ENCODE measurements at regions not wholly inside any gene's neighbourhood (a gene's known extent, or its start where the extent isn't known, plus 50 kb on each side); places are given as distances from the start of the nearest gene placed in this dataset.
"Not testable (repeated sequence)": the region's sequence is repeated elsewhere in the genome, so short reads cannot be mapped to it uniquely, and the experiment has no call there.

- no peak for DNase-seq (ENCODE audit: low spot score)
Observed at GRCh38 chr1:80640978-80641377, 1159.8 kb upstream of the ADGRL2 start.

DNA sequence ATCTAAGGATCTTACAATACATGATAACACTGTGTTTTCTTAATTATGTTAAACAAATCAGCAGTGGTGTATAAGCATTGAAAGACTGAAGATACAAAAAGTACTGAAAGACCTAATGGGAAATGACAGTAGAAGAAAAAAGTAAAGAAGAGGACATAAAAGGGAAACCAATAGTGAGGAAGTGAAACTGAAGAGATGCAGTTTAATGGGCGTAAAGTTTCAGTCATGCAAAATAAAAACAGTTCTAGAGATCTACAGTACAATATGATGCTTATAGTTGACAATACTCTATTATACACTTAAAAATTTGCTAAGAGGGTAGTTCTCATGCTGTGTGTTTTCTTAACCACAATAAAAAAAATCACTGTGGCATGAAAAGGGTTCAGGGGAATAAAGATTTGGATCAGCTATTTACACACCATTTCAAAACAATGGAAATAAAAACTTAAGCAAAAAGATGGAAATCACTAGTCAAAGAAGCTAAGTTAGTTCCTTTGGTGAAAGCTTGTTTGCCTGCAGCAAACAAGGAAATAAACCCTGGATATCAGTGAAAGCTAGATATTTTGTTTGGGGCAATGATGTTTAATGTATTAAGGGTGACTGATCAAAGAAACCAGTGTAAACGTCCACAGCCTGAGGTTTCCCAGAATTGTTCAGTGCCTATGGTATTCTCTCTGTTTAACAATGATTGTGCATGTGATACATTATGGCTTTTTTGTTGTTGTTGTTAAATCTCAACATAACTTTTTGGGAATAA lies 1160.8 kb upstream of the ADGRL2 start:
- no peak for DNase-seq (ENCODE audit: low spot score)

DNA sequence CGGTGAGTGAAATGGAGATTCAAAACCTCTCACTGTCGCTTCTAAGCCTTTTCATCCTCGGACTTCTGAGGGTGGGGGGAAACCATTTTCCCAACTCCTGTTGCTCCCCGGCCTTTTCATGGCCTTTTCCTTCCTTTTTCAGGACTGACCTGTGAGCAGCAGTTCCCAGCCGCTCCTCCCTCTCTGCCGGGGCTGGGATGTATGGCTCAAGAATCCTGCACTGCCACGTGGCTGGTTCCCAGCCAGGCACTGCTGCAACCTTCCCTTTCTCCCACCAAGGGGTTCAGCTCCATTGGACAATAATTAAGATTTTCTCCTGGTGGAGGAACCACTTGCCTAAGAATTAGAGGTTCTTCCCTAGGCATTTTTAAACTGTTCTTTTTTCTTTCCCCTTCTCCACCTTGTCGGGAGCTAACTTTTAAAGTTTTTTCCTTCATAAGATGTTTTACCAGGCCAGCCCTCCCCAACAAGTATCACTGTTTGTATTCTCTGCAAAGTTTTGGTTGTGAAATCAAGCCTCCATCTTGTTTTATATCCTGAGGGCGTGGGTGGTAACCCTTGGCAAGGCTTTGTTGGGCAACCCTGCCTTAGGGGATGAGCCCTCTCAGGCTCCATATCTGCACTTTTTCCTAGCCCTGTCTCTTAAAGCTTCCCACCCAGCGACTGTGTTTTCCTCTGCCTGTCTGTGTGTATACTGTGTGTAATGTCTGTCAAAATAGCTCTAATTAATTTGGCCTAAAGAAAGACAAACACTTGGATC lies 1166.6 kb upstream of the ADGRL2 start:
- no peak for DNase-seq (ENCODE audit: low spot score)

GRCh38 chr1:80632284-80632683 lies 1168.5 kb upstream of the ADGRL2 start:
- DNase-seq (ENCODE audit: low spot score), result no peak

DNA sequence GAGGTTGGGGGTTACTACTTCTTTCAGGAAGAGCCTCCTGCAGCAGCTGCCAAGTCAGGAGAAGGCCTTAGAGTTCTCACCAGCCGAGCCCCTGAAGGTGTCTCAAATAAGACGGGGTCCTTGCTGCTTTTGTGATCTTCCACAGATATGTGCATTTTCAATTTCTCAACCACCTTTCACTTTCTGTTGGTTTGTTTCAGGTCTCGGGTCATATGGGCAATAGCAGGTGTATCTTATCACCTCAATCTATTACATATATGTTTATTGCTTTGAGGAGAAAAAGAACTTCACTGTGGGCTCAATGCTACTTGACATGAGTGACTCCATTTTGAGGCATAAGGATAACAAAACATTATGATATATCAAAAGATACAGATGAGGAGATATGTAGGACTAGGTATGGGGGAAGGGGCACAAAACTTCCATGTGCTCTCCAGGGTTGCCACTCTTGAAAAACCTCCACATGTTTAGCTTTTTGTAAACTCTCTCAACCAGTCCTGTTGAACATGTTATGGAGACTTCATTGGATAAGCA lies 1171.4 kb upstream of the ADGRL2 start:
- DNase-seq (ENCODE audit: low spot score), result no peak

DNA sequence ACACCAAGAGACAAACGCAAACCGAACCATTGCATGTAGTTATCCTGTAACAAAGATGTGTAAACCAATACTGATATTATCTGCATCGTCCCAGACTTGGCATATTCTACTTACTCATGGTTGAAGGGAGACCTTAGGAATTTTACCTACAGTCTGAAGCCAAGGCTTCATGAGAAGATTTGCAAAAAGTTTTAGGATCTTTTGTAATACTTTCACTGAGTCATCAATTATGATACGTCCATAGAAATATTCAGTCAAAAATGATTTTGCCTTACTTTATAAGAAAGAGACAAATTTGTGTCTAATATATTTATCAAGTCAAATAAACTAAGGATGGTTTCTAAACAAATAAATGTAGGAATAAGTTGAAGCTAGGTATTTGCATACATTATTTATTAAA lies 1176.1 kb upstream of the ADGRL2 start:
- no peak for DNase-seq (ENCODE audit: low spot score)

- DNase-seq (ENCODE audit: low spot score), result no peak
Observed at GRCh38 chr1:80607064-80607463, 1193.7 kb upstream of the ADGRL2 start.

GRCh38 chr1:80594013-80594412 lies 1206.7 kb upstream of the ADGRL2 start:
- no peak for DNase-seq (ENCODE audit: low spot score)

- no peak for DNase-seq (ENCODE audit: low spot score)
Observed at GRCh38 chr1:80593197-80593596, 1207.5 kb upstream of the ADGRL2 start.

DNA sequence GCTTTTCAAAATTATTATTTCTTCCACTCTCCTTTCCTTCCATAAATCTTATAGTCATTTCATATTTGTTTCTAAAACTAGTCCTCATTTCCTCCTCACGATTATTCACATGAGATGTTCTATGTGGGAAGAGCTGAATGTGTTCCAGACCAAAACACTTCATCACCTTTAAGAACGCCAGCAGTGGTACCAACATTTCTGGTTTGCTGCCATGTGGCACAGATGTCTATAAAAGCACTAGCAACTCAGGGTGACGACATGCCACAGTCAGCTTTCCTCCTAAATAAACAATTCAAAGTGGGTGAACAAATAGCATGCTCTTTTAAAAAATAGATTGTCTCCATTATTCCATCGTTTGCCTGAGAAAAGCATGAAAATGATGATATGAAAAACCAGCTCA lies 1217.8 kb upstream of the ADGRL2 start:
- peak; percentile 6 for DNase-seq (ENCODE audit: low spot score)

GRCh38 chr1:80579055-80579454 lies 1221.7 kb upstream of the ADGRL2 start:
- DNase-seq (ENCODE audit: low spot score), result no peak

GRCh38 chr1:80566867-80567266 lies 1233.9 kb upstream of the ADGRL2 start:
- DNase-seq (ENCODE audit: low spot score), result no peak

- no peak for DNase-seq (ENCODE audit: low spot score)
Observed at GRCh38 chr1:80566123-80566522, 1234.6 kb upstream of the ADGRL2 start.

- no peak for DNase-seq (ENCODE audit: low spot score)
Observed at GRCh38 chr1:80565406-80565805, 1235.3 kb upstream of the ADGRL2 start.

DNA sequence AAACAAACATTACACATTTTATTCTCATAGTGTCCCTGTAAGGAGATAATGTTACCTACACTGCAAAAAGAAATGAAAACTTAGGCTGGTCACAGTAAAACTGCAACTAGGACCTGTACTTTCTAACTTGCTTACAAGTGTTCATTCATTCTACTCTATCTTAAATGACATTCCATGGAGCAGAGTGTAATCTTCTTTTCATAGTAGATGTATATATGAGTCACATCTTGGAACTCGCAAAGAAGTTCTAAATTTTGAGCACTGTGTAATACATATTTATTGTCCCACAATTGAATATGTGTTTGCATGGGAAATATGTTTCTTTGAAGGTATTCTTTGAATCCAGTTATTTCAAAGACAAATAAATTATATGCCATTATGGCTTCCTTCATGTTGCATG lies 1258.5 kb upstream of the ADGRL2 start:
- no peak for DNase-seq (ENCODE audit: low spot score)

GRCh38 chr1:80540596-80540995 lies 1260.1 kb upstream of the ADGRL2 start:
- DNase-seq (ENCODE audit: low spot score), result no peak

- DNase-seq (ENCODE audit: low spot score), result no peak
Observed at GRCh38 chr1:80540149-80540548, 1260.6 kb upstream of the ADGRL2 start.

DNA sequence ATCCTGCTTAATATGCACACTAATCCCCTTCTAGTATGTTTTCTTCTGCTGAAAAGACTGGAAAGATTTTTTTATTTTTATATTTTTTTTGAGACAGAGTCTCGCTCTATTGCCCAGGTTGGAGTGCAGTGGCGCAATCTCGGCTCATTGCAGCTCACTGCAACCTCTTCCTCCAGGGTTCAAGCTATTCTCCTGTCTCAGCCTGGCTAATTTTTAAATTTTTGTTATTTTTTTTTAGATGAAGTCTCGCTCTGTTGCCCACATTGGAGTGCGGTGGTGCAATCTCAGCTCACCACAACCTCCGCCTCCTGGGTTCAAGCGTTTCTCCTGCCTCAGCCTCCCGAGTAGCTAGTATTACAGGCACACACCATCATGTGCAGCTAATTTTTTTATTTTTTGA lies 1261.4 kb upstream of the ADGRL2 start:
- DNase-seq (ENCODE audit: low spot score), result not testable (repeated sequence)

- DNase-seq (ENCODE audit: low spot score), result no peak
Observed at GRCh38 chr1:80536461-80536860, 1264.3 kb upstream of the ADGRL2 start.

DNA sequence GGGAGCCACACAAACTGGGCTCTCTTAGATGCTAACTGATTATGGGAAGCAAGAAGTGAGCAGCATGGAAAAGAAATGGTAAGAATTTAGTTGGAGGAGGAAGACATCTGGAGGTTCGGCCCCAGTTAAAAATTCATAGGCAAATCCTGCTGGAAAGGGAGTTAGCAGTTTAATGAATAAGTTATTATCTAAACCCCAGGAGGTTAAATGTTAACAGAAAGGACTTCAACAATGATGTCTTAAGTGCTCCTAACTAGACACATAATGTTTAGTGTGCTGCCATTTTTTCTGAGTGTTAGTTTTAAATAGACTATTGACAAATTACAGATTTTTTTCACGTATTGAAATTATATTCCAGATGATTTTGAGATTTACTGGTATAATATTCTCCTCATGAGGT lies 1265.3 kb upstream of the ADGRL2 start:
- DNase-seq (ENCODE audit: low spot score), result no peak

- no peak for DNase-seq (ENCODE audit: low spot score)
Observed at GRCh38 chr1:80534606-80535360, 1266.0 kb upstream of the ADGRL2 start.

GRCh38 chr1:80533775-80534334 lies 1266.9 kb upstream of the ADGRL2 start:
- DNase-seq (ENCODE audit: low spot score), result no peak
